OCI-LY1 (cell line): ENCODE measurements at regions not wholly inside any gene's neighbourhood (a gene's known extent, or its start where the extent isn't known, plus 50 kb on each side); places are given as distances from the start of the nearest gene placed in this dataset.

ENCODE experiments used
- H2AFZ ChIP-seq: fragments of 200-600 bp; sonication (generic), shearing (Covaris generic); 2 replicates; pipeline ENCODE4 v1.6.0; 2014; ENCODE audit warnings: antibody characterized with exemption, mild to moderate bottlenecking, low read length
- H3F3A ChIP-seq: fragments of 200-600 bp; sonication (generic), shearing (Covaris generic); 2 replicates; pipeline ENCODE4 v1.6.0; 2014; ENCODE audit warnings: mild to moderate bottlenecking, antibody characterized with exemption, low read length, moderate library complexity; ENCODE audit not compliant: insufficient read depth
- H3K27ac ChIP-seq: fragments of 200-600 bp; sonication (generic); 2 replicates; pipeline ENCODE4 v1.5.1; 2014; ENCODE audit warnings: low read length, mixed run types, mild to moderate bottlenecking, low read depth; ENCODE audit not compliant: poor library complexity, severe bottlenecking
- H3K27me3 ChIP-seq: fragments of 200-600 bp; sonication (generic); 2 replicates; pipeline ENCODE4 v1.6.0; 2014; ENCODE audit warnings: antibody characterized with exemption, mild to moderate bottlenecking, low read length, moderate library complexity; ENCODE audit not compliant: insufficient read depth
- H3K36me3 ChIP-seq: fragments of 200-600 bp; sonication (generic); 2 replicates; pipeline ENCODE4 v1.6.1; 2014; ENCODE audit warnings: mild to moderate bottlenecking, antibody characterized with exemption, low read length, moderate library complexity, mixed read lengths; ENCODE audit not compliant: insufficient read depth
- H3K4me1 ChIP-seq: fragments of 200-600 bp; sonication (generic); 2 replicates; pipeline ENCODE4 v1.5.1; 2014; ENCODE audit warnings: mild to moderate bottlenecking, low read length, moderate library complexity; ENCODE audit not compliant: insufficient read depth, severe bottlenecking
- H3K4me2 ChIP-seq: fragments of 200-600 bp; sonication (generic), shearing (Covaris generic); 2 replicates; pipeline ENCODE4 v1.6.1; 2014; ENCODE audit warnings: low read length
- H3K4me3 ChIP-seq: fragments of 200-600 bp; sonication (generic); 2 replicates; pipeline ENCODE4 v1.5.1; 2014; ENCODE audit warnings: low read length, low read depth, mild to moderate bottlenecking, mixed read lengths; ENCODE audit not compliant: poor library complexity, severe bottlenecking
- H3K79me2 ChIP-seq: fragments of 200-600 bp; shearing (Covaris generic); 2 replicates; pipeline ENCODE4 v1.6.1; 2016; ENCODE audit warnings: mixed run types, low read length, mixed read lengths; ENCODE audit not compliant: insufficient read depth
- H3K9ac ChIP-seq: fragments of 200-600 bp; sonication (generic), shearing (Covaris generic); 2 replicates; pipeline ENCODE4 v1.6.1; 2014; ENCODE audit warnings: mild to moderate bottlenecking, low read length, mixed read lengths
- H3K9me2 ChIP-seq: fragments of 200-600 bp; sonication (generic), shearing (Covaris generic); 2 replicates; pipeline ENCODE4 v1.6.1; 2014; ENCODE audit warnings: low read depth, mild to moderate bottlenecking, low read length, mixed read lengths
- H3K9me3 ChIP-seq: fragments of 200-600 bp; shearing (Covaris generic); 2 replicates; pipeline ENCODE4 v1.6.1; 2014; ENCODE audit warnings: low read length, mixed read lengths
- H4K20me1 ChIP-seq: fragments of 200-600 bp; sonication (generic), shearing (Covaris generic); 2 replicates; pipeline ENCODE4 v1.6.0; 2016; ENCODE audit warnings: mild to moderate bottlenecking, low read length; ENCODE audit not compliant: insufficient read depth
- CTCF ChIP-seq: fragments of 200-600 bp; sonication (generic), shearing (Covaris generic); IDR thresholded peaks from 2 replicates; pipeline ENCODE4 v1.5.1; 2017; ENCODE audit warnings: mild to moderate bottlenecking, antibody characterized with exemption, low read length, moderate library complexity, mixed read lengths
- EZH2 ChIP-seq: fragments of 200-600 bp; sonication (generic), shearing (Covaris generic); IDR thresholded peaks from 2 replicates; pipeline ENCODE4 v1.8.0; 2017; ENCODE audit warnings: borderline replicate concordance, mixed run types, mild to moderate bottlenecking, antibody characterized with exemption, low read length, moderate library complexity, mixed read lengths

GRCh38 chr1:78286686-78287085 lies 204.1 kb upstream of the PTGFR start:
- Histone ChIP-seq H3K79me2 (no peaks in the 10 kb centered on the region), H4K20me1 (no peaks in the 10 kb centered on the region), H2AFZ (no peak overlapping the region), H3K36me3 (no peaks in the 10 kb centered on the region), H3F3A (no peaks in the 10 kb centered on the region), H3K27me3 (no peaks in the 10 kb centered on the region), H3K27ac (no peak overlapping the region), H3K4me2 (no peak overlapping the region), H3K9ac (no peak overlapping the region), H3K4me1 (no peaks in the 10 kb centered on the region), H3K4me3 (no peak overlapping the region), H3K9me3 (no peaks in the 10 kb centered on the region), H3K9me2 (no peaks in the 10 kb centered on the region)
- TF ChIP-seq EZH2, result no peak
- TF ChIP-seq CTCF, result no peak

- Histone ChIP-seq H3F3A (no peaks in the 10 kb centered on the region), H3K4me1 (no peaks in the 10 kb centered on the region), H3K79me2 (no peaks in the 10 kb centered on the region), H3K27me3 (no peaks in the 10 kb centered on the region), H3K9me2 (no peaks in the 10 kb centered on the region), H4K20me1 (no peaks in the 10 kb centered on the region), H3K27ac (no peak overlapping the region), H3K4me3 (no peak overlapping the region), H3K9ac (no peak overlapping the region), H2AFZ (no peak overlapping the region), H3K9me3 (no peaks in the 10 kb centered on the region), H3K36me3 (no peaks in the 10 kb centered on the region), H3K4me2 (no peak overlapping the region)
- TF ChIP-seq CTCF (no peak), EZH2 (no peak)
Observed at GRCh38 chr1:78289603-78290002, 201.2 kb upstream of the PTGFR start.

GRCh38 chr1:78291418-78291817 lies 199.4 kb upstream of the PTGFR start:
- Histone ChIP-seq H3K4me3 (no peak overlapping the region), H3K79me2 (no peaks in the 10 kb centered on the region), H2AFZ (no peak overlapping the region), H3K27ac (no peak overlapping the region), H3K9me3 (no peaks in the 10 kb centered on the region), H3K36me3 (no peaks in the 10 kb centered on the region), H3K4me2 (no peak overlapping the region), H3K9ac (no peak overlapping the region), H3F3A (no peaks in the 10 kb centered on the region), H3K4me1 (no peaks in the 10 kb centered on the region), H3K9me2 (no peaks in the 10 kb centered on the region), H3K27me3 (no peaks in the 10 kb centered on the region), H4K20me1 (no peaks in the 10 kb centered on the region)
- no peak for TF ChIP-seq EZH2

- Histone ChIP-seq H3K4me3 (no peak overlapping the region), H3K79me2 (no peaks in the 10 kb centered on the region), H3F3A (no peaks in the 10 kb centered on the region), H3K36me3 (no peaks in the 10 kb centered on the region), H3K9me2 (no peaks in the 10 kb centered on the region), H3K27me3 (no peaks in the 10 kb centered on the region), H3K27ac (no peak overlapping the region), H3K4me2 (no peak overlapping the region), H3K4me1 (no peaks in the 10 kb centered on the region), H3K9ac (no peak overlapping the region), H3K9me3 (no peaks in the 10 kb centered on the region), H2AFZ (no peak overlapping the region), H4K20me1 (no peaks in the 10 kb centered on the region)
- TF ChIP-seq EZH2 (no peak), CTCF (no peak)
Observed at GRCh38 chr1:78291872-78292271, 198.9 kb upstream of the PTGFR start.
